OCI-LY3 (cell line): ENCODE measurements at regions not wholly inside any gene's neighbourhood (a gene's known extent, or its start where the extent isn't known, plus 50 kb on each side); places are given as distances from the start of the nearest gene placed in this dataset.

ENCODE experiments used
- EZH2phosphoT487 ChIP-seq: fragments of 200-600 bp; shearing (Covaris generic); IDR thresholded peaks from 2 replicates; pipeline ENCODE4 v1.6.1; 2018; ENCODE audit warnings: antibody characterized with exemption, mixed run types, low read depth
- TF ChIP-seq, protein P1 (sequence below): fragments of 200-600, 300-600 bp; sonication (generic); IDR thresholded peaks from 2 replicates; pipeline ENCODE4 v1.5.1; 2014; ENCODE audit warnings: antibody characterized with exemption, low read length, low read depth

DNA sequence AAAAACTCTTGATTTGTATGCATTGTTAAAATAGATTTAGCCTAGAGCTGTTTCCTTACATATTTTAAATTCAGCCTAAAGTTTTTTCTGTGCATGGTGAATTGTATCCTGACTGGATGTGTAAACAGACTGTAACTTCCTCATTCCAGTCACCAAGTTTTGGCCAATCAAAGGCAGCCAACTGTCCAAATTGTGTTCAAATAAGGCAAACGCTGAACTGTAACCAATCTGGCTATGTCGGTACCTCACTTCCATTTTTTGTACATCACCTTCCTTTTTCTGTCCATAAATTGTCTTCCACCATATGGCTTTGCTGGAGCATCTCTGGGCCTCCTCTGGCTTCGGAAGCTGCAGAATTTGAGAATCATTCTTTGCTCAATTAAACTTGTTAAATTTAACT is 1921.9 kb upstream of the SEL1L start:
- no peak for TF ChIP-seq EZH2phosphoT487
- TF ChIP-seq, protein P1, sequence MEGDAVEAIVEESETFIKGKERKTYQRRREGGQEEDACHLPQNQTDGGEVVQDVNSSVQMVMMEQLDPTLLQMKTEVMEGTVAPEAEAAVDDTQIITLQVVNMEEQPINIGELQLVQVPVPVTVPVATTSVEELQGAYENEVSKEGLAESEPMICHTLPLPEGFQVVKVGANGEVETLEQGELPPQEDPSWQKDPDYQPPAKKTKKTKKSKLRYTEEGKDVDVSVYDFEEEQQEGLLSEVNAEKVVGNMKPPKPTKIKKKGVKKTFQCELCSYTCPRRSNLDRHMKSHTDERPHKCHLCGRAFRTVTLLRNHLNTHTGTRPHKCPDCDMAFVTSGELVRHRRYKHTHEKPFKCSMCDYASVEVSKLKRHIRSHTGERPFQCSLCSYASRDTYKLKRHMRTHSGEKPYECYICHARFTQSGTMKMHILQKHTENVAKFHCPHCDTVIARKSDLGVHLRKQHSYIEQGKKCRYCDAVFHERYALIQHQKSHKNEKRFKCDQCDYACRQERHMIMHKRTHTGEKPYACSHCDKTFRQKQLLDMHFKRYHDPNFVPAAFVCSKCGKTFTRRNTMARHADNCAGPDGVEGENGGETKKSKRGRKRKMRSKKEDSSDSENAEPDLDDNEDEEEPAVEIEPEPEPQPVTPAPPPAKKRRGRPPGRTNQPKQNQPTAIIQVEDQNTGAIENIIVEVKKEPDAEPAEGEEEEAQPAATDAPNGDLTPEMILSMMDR, result no peak
